HepG2 (cell line): ENCODE measurements at regions not wholly inside any gene's neighbourhood (a gene's known extent, or its start where the extent isn't known, plus 50 kb on each side); places are given as distances from the start of the nearest gene placed in this dataset.
"Not testable (repeated sequence)": the region's sequence is repeated elsewhere in the genome, so short reads cannot be mapped to it uniquely, and the experiment has no call there.

Experiments used
- ATAC-seq: fragments of 200-7000 bp; cut with Tn5 transposase; 3 replicates; pipeline ENCODE4 v1.9.1; 2020; ENCODE audit warnings: mild to moderate bottlenecking, moderate library complexity
- BruUV-seq: library from RNA; stranded (reverse); fragments of 400-500 nt; replicated peaks from 2 replicates; lab custom pipeline; 2021; lab: Mats Ljungman, UMichigan
- CTCF ChIA-PET: fragments of 300-600 bp; formaldehyde crosslinking; extraction: SDS; loops from one replicate; lab custom pipeline; 2021; ENCODE audit warnings: low total read pairs, inconsistent platforms, low intra/inter-chr PET ratio; lab: Yijun Ruan, JAX
- POLR2A ChIA-PET: fragments of 350-600 bp; sonication (Branson Sonifier 250); formaldehyde crosslinking; loops from one replicate; lab custom pipeline; 2020; ENCODE audit warnings: antibody characterized with exemption, inconsistent platforms; lab: Yijun Ruan, JAX
- DNase-seq: peaks from one replicate; pipeline ENCODE4 v3.0.0-alpha.2; 2015; ENCODE audit warnings: low spot score
- FAIRE-seq: peaks from 3 replicates; lab custom pipeline; 2011; peaks lifted over from hg19 to GRCh38; lab: Jason Lieb, UNC
- H2AFZ ChIP-seq: one replicate; pipeline ENCODE4 v1.6.1; 2011; ENCODE audit warnings: low read length, inconsistent platforms
- H3K27ac ChIP-seq: fragments of 300-600 bp; 3 replicates; pipeline ENCODE4 v1.8.0; 2011; ENCODE audit warnings: mixed run types, mild to moderate bottlenecking, mixed read lengths, low read length, inconsistent platforms; ENCODE audit not compliant: insufficient read depth; ENCODE audit errors: extremely low read length
- H3K27me3 ChIP-seq, 2 experiments: fragments of 200-600 bp in 1 of 2; 2 replicates in 1 of 2; 3 replicates in 1 of 2; pipeline versions ENCODE4 v1.6.0 to v1.8.0; 2011; ENCODE audit warnings: low read length in 2 of 2, mild to moderate bottlenecking in 2 of 2, moderate library complexity in 2 of 2, inconsistent platforms in 1 of 2; ENCODE audit not compliant: insufficient read depth in 2 of 2, control insufficient read depth in 1 of 2
- H3K36me3 ChIP-seq, 2 experiments: fragments of 200-600 bp in 1 of 2; replicated peaks in 1 of 2; 2 replicates in 1 of 2; 3 replicates in 1 of 2; pipeline versions ENCODE4 v1.5.1 to v1.8.0; 2011; ENCODE audit warnings: low read length in 2 of 2, inconsistent platforms in 1 of 2; ENCODE audit not compliant: insufficient read depth in 2 of 2, control insufficient read depth in 1 of 2
- H3K4me1 ChIP-seq: 2 replicates; pipeline ENCODE4 v1.5.1; 2012; ENCODE audit warnings: low read length, inconsistent platforms; ENCODE audit not compliant: insufficient read depth
- H3K4me2 ChIP-seq: 2 replicates; pipeline ENCODE4 v1.6.0; 2011; ENCODE audit warnings: low read depth, low read length, inconsistent platforms
- H3K4me3 ChIP-seq, 3 experiments: fragments of 200-600 bp in 1 of 3; sonication (generic), shearing (Covaris generic) in 1 of 3; replicated peaks in 1 of 3; 2 replicates each; pipeline ENCODE4 v1.5.1; 2011 to 2016; ENCODE audit warnings: low read length in 3 of 3, inconsistent platforms in 2 of 3, low read depth in 2 of 3, mild to moderate bottlenecking in 2 of 3, control low read depth in 1 of 3, mixed read lengths in 1 of 3; ENCODE audit not compliant: insufficient read depth in 1 of 3
- H3K79me2 ChIP-seq: one replicate; pipeline ENCODE4 v1.6.1; 2011; ENCODE audit warnings: low read length, inconsistent platforms; ENCODE audit not compliant: insufficient read depth
- H3K9ac ChIP-seq: 2 replicates; pipeline ENCODE4 v1.6.0; 2011; ENCODE audit warnings: mild to moderate bottlenecking, low read depth, low read length, inconsistent platforms; ENCODE audit not compliant: insufficient read depth
- H3K9me3 ChIP-seq: 2 replicates; pipeline ENCODE4 v1.5.1; 2012; ENCODE audit warnings: mild to moderate bottlenecking, low read length
- H4K20me1 ChIP-seq: 2 replicates; pipeline ENCODE4 v1.6.0; 2011; ENCODE audit warnings: inconsistent platforms, mild to moderate bottlenecking, low read length, moderate library complexity; ENCODE audit not compliant: insufficient read depth
- ARHGAP35 ChIP-seq: sonication (generic); formaldehyde crosslinking; IDR thresholded peaks from 2 replicates; pipeline ENCODE4 v1.9.0; 2022; ENCODE audit warnings: mild to moderate bottlenecking, inconsistent platforms, moderate library complexity, missing genetic modification reagents, borderline replicate concordance
- ATF7 ChIP-seq, 2 experiments: fragments of 450-650 bp in 1 of 2; sonication (generic) in 1 of 2; formaldehyde crosslinking in 1 of 2; IDR thresholded peaks; 2 replicates each; pipeline versions ENCODE4 v1.4.0 to v1.6.1; 2016 to 2020; ENCODE audit warnings: antibody characterized with exemption in 1 of 2, mild to moderate bottlenecking in 1 of 2, missing genetic modification reagents in 1 of 2
- HES4 ChIP-seq: sonication (generic); formaldehyde crosslinking; IDR thresholded peaks from 2 replicates; pipeline ENCODE4 v1.9.0; 2021; ENCODE audit warnings: mild to moderate bottlenecking, missing genetic modification reagents, borderline replicate concordance
- NPAS2 ChIP-seq: sonication (generic); formaldehyde crosslinking; IDR thresholded peaks from 2 replicates; pipeline ENCODE4 v1.8.0; 2022; ENCODE audit warnings: mild to moderate bottlenecking, missing genetic modification reagents, borderline replicate concordance
- TCF7L2 ChIP-seq: IDR thresholded peaks from 2 replicates; pipeline ENCODE4 v1.6.1; 2011; ENCODE audit warnings: mild to moderate bottlenecking, low read depth, low read length, moderate library complexity
- ZNF264 ChIP-seq: sonication (generic); formaldehyde crosslinking; IDR thresholded peaks from 2 replicates; pipeline ENCODE4 v1.4.0; 2020; ENCODE audit warnings: missing genetic modification reagents
- ZNF564 ChIP-seq: sonication (generic); formaldehyde crosslinking; IDR thresholded peaks from 2 replicates; pipeline ENCODE4 v1.8.1; 2023; ENCODE audit warnings: mild to moderate bottlenecking, missing genetic modification reagents
- ZNF574 ChIP-seq: sonication (generic); formaldehyde crosslinking; IDR thresholded peaks from 2 replicates; pipeline ENCODE4 v1.4.0; 2020; ENCODE audit warnings: missing genetic modification reagents
- ZNF580 ChIP-seq: IDR thresholded peaks from 2 replicates; pipeline ENCODE4 v1.6.1; 2016; ENCODE audit warnings: low read depth, borderline replicate concordance
- ZNF792 ChIP-seq: IDR thresholded peaks from 2 replicates; pipeline ENCODE4 v1.6.1; 2016
- WGBS: methylation state at CpG from one replicate; pipeline ENCODE4 v1.1.6; 2017; ENCODE audit warnings: low lambda C conversion rate; 5-methylcytosine and 5-hydroxymethylcytosine counted together
- in situ Hi-C: cut with HindIII; loops from 2 replicates; pipeline ENCODE4 v1.10.0; 2017; ENCODE audit warnings: low pct_unique_long_range_greater_than_20kb; ENCODE audit not compliant: extremely low pct_ligation_motif_present
- intact Hi-C: fragments of 100-400 bp; cut with micrococcal nuclease; formaldehyde crosslinking; loops from one replicate; pipeline ENCODE4 v1.10.0; 2022; ENCODE audit not compliant: unreplicated experiment

- no peak for TF ChIP-seq ATF7 (IDR thresholded peaks at IDR 0.05)
- peak; percentile 73 for TF ChIP-seq ATF7 (CRISPR knock-in tag; IDR thresholded peaks at IDR 0.05)
- TF ChIP-seq ZNF580 (CRISPR knock-in tag): 0 out of 2 replicates have a peak, but pooled peaks have one; percentile 76
- TF ChIP-seq ZNF792 (CRISPR knock-in tag): 0 out of 2 replicates have a peak, but pooled peaks have one; percentile 64
- no peak; the same call in 1 of the 2 replicates for TF ChIP-seq ZNF264 (CRISPR knock-in tag)
- TF ChIP-seq HES4: no peak
- peak; percentile 52; the same call in 1 of the 2 replicates for TF ChIP-seq ZNF574 (CRISPR knock-in tag)
- 0 out of 2 replicates have a peak, but pooled peaks have one; percentile 18 for TF ChIP-seq ARHGAP35 (CRISPR knock-in tag)
- no peak for TF ChIP-seq NPAS2 (CRISPR knock-in tag)
- TF ChIP-seq TCF7L2: no peak
- TF ChIP-seq ZNF564 (CRISPR knock-in tag): 0 out of 2 replicates have a peak, but pooled peaks have one; percentile 29
These were observed 213.5 kb upstream of the SLC38A2 start (continued) for GRCh38 chr12:46585854-46586621.

GRCh38 chr12:46584098-46584497 lies 211.5 kb upstream of the SLC38A2 start:
- DNase-seq, H3K79me2 ChIP-seq, H3K27me3 ChIP-seq, in situ Hi-C loops, POLR2A ChIA-PET, H3K27ac ChIP-seq, FAIRE-seq, H2AFZ ChIP-seq, ATAC-seq, H3K4me2 ChIP-seq, intact Hi-C loops, BruUV-seq, H3K4me3 ChIP-seq, H3K9me3 ChIP-seq, H4K20me1 ChIP-seq, CTCF ChIA-PET, H3K36me3 ChIP-seq, H3K9ac ChIP-seq: not testable (repeated sequence)
- peaks cover 42% of the 10 kb centered on the region for H3K4me1 ChIP-seq
- WGBS: 97% methylated on average over 4 of the region's 4 CpGs

GRCh38 chr12:46581990-46582389 lies 209.4 kb upstream of the SLC38A2 start:
- intact Hi-C loops, H3K27me3 ChIP-seq, H4K20me1 ChIP-seq, CTCF ChIA-PET, POLR2A ChIA-PET, H3K9ac ChIP-seq, DNase-seq, H2AFZ ChIP-seq, BruUV-seq, in situ Hi-C loops, H3K4me2 ChIP-seq, ATAC-seq, H3K36me3 ChIP-seq, H3K9me3 ChIP-seq, H3K4me3 ChIP-seq, H3K79me2 ChIP-seq, FAIRE-seq, H3K27ac ChIP-seq: not testable (repeated sequence)
- WGBS: 100% methylated on average over 2 of the region's 2 CpGs
- peaks cover 60% of the 10 kb centered on the region for H3K4me1 ChIP-seq
